DMS114 treated with DMSO at 0.1 percent for 48 hours (cell line): ENCODE measurements at regions not wholly inside any gene's neighbourhood (a gene's known extent, or its start where the extent isn't known, plus 50 kb on each side); places are given as distances from the start of the nearest gene placed in this dataset.

Source experiments
- DNase-seq: peaks from one replicate; lab custom pipeline; 2025; ENCODE audit not compliant: unreplicated experiment; lab: John Stamatoyannopoulos, UW

GRCh38 chr14:87816416-87816815 is 176.6 kb downstream of the GALC start:
- no peak for DNase-seq

DNA sequence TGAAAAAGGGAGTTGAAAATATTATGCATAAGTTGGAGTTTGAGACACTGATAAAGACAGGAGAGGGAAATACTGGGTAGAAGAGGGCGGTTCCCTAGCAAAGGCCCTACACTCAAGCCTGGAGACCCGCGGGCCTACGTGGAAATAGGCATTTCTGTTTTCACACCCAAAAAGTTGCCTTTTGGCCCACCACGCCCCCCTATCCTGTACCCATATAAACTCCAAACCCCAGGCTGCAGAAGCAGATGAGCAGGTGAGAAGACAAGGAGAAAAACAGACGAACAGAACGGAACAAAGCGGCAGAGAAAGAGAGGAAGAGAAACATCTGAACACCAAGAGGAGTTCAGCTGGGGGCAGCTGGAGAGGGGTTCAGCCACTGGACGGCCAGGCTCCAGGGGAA is 177.9 kb downstream of the GALC start:
- DNase-seq: no peak

GRCh38 chr14:87813686-87814085 is 179.3 kb downstream of the GALC start:
- no peak for DNase-seq

DNA sequence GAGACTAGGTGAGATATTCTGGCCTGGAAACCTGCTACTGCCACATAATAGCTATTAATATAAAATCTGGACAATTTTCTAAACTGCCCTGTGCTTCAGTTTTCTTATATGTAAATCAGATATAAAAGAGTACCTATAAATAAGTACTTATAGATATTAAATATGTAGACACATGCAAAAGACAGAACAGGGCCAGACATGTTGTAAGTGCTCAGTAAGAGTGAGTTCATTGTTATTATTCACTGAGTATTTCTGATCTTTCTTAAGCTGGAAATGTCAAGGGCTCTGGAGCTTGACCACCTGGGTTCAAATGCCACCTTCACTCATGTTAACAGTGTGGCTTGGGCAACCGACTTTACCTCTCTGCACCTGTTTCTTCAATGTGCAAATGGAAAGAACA is 179.8 kb downstream of the GALC start:
- no peak for DNase-seq

DNA sequence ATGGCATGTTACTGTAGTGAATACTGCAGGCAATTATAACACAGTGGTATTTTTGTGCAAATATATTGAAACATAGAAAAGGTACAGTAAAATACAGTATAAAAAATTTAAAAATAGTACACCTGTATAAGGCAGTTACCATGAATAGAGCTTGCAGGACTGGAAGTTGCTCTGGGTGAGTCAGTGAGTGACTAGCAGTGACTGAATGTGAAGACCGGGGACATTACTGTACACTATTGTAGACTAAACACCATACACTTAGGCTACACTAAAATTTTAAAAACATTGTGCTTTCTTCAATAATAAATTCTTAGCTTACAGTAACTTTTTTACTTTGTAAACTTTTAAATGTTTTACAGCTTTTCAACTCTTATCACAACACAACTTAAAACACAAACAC is 181.7 kb downstream of the GALC start:
- DNase-seq: no peak

- no peak for DNase-seq
Measured at GRCh38 chr14:87810711-87811110, 182.3 kb downstream of the GALC start.

- DNase-seq: no peak
Measured at GRCh38 chr14:87809261-87809660, 183.7 kb downstream of the GALC start.

DNA sequence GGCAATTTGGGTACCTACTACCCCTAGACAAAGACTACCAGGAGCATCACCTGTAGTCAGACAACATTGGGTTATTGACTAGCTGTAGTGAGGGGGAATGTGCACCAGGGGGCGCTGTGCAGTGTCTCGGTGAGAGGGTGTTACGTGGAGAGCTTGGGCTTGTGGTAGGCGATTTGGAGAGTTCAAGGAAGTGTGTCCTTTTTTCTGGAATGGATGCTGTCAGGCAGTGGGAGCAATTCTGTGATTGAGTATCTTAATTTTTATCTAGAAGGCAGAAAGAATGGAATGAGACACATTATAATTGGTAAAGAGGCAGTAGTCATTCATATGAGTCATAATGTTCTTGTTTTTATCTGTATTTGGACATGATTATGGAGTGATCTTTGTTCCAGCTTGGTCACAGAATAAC is 187.7 kb downstream of the GALC start:
- DNase-seq: no peak

GRCh38 chr14:87800216-87800615 is 192.8 kb downstream of the GALC start:
- no peak for DNase-seq

DNA sequence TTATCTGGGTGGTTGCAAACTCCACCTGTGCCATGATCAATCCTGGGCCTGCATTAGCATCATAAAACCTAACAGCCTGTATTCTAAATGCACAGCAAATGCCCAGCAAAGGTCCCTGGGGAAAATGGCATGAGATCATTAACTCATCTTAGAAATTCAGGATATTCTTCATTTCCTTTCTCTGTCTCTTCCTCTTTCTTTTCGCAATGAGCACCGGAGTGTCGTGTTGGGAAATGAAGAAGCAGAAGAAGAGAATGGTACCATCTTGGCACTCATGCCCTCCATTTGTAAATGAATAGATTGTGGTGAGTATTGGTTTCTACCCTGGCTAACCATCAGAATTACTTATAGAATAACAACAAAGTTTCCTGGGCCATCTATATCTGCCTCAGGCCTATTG is 193.6 kb downstream of the GALC start:
- no peak for DNase-seq

DNA sequence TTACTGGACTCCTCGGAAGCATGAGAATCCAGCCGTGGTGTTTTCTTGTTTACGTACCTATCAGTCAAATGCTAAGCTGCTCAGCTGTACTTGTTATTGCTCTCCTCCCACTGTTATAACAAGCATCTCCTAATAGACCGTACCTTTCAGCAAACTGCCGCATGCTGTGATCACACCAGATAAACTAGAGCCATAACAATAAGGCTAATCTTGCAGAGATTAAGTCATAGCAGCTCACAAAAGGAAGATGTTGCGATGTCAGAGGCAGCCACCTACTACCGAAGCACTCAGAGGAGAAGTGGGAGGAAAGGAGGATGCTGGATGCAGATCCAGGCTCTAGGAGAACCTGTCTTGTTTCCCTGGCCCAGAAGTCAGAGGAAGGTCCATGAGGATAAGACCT is 196.0 kb downstream of the GALC start:
- DNase-seq: no peak

- DNase-seq: no peak
Measured at GRCh38 chr14:87794561-87794960, 198.4 kb downstream of the GALC start.

DNA sequence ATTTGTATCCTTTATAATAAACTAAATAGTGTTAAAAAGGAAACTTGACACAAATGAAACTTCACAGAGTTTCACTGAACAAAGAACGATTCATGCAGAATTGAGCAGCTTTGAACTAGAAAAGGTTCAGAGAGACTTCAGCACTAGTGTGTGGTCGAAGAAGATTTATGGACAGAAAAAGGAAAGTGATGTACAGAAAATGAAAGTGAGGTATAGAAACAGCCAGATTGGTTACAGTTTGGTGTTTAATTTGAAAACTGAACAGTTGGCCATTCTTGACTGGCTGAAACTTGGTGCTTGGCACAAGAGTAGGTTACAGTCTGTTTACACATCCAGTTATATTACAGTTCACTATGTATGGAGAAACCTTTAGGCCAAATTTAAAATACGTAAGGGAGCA is 207.1 kb downstream of the GALC start:
- DNase-seq: no peak

GRCh38 chr14:87784386-87784785 is 208.6 kb downstream of the GALC start:
- DNase-seq: no peak

DNA sequence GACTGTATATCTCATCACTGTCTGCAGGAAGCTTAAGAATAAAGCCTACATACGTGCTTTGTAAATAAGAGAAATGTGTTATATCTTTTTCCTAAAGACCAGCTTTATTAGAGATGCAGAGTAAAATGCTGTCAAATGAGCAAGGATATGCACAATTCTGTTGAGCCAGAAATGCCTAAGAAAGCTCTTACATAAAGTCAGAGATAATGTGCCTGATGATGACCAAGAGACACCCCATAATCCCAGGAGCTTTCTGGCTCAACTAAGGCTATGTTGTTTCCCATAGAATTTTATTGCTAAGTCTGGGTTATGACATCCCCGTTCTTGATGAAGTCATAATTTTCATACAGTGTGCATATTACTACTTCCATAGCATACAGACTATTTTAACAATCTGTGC is 209.9 kb downstream of the GALC start:
- no peak for DNase-seq

DNA sequence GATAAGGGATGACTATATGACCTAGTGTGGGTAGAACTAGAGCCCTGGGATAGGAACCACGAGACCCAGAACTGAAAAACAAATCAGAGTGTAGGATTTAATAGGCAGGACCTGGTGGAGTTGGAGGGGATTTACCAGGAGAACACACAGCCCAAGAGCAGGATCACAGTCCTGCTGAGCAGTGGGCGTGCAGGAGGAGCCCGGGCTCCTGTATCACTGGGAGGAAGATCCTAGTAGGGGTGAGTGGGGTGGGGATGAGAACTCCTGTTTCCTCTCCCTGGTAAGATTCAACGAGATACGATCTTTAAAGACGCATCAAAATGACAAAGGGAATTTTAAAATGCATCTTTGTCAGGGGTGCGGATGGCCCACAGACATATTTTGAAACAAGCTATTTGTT is 220.1 kb downstream of the GALC start:
- no peak for DNase-seq

DNA sequence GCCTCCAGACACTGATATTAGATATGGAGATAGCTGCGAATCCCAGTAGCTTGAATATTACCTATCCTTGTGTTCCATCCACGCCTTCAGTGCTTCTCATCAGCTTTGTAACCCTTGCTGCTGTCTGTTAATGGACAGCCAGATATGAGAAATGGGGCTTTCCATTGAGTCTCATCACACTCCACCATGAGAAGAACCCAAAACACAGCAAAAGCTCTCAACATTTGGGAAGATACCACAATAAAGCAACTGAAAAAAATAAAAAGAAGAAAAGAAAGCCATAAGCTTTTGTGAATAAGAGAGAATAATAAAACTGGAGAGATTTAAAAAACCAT is 225.4 kb downstream of the GALC start:
- no peak for DNase-seq

- DNase-seq: no peak
Measured at GRCh38 chr14:87758876-87759275, 234.1 kb downstream of the GALC start.

DNA sequence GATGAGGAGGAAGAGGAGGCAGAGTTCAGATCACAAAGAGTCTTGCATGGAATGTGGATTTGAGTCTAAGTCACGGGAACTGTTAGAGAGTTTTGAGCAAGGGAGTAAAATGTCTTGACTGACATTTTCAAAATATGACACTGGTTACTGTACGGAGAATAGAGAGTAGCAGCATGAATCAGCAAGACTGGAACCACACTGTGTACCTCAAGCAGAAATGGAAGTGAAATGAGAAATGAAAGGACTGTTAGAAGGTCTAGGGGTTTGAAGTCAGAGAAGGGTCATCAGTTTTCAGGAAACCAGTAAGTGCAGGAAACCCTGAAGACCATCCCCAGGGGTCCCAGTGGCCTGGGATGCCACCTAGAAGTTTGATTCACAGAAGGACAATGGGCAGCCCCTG is 236.3 kb downstream of the GALC start:
- no peak for DNase-seq

- DNase-seq: no peak
Measured at GRCh38 chr14:87754520-87755223, 238.3 kb downstream of the GALC start.

GRCh38 chr14:87748558-87748957 is 244.4 kb downstream of the GALC start:
- DNase-seq: no peak

- peak; percentile 28 for DNase-seq
Measured at GRCh38 chr14:87745507-87746118, 247.4 kb downstream of the GALC start.
